HEK293 (cell line): ENCODE measurements at regions not wholly inside any gene's neighbourhood (a gene's known extent, or its start where the extent isn't known, plus 50 kb on each side); places are given as distances from the start of the nearest gene placed in this dataset.

Source experiments
- ATF2 ChIP-seq: fragments of 450-650 bp; formaldehyde crosslinking; IDR thresholded peaks from 2 replicates; pipeline ENCODE4 v1.5.1; 2016; ENCODE audit warnings: missing biosample characterization, missing genetic modification characterization, low read depth
- CTCF ChIP-seq: fragments of 450-650 bp; formaldehyde crosslinking; IDR thresholded peaks from 2 replicates; pipeline ENCODE4 v1.5.1; 2016; ENCODE audit warnings: missing biosample characterization, missing genetic modification characterization
- REPIN1 ChIP-seq: fragments of 450-650 bp; formaldehyde crosslinking; IDR thresholded peaks from 2 replicates; pipeline ENCODE4 v1.5.1; 2017; ENCODE audit warnings: missing biosample characterization, missing genetic modification characterization, low read depth
- ZNF48 ChIP-seq: fragments of 450-650 bp; formaldehyde crosslinking; IDR thresholded peaks from 2 replicates; pipeline ENCODE4 v1.5.1; 2016; ENCODE audit warnings: missing biosample characterization, missing genetic modification characterization
- ZNF585B ChIP-seq: fragments of 450-650 bp; formaldehyde crosslinking; IDR thresholded peaks from 2 replicates; pipeline ENCODE4 v1.5.1; 2016; ENCODE audit warnings: missing biosample characterization, missing genetic modification characterization
- ZNF624 ChIP-seq: fragments of 450-650 bp; formaldehyde crosslinking; IDR thresholded peaks from 2 replicates; pipeline ENCODE4 v1.5.1; 2017; ENCODE audit warnings: missing biosample characterization, missing genetic modification characterization
- ZNF76 ChIP-seq: fragments of 450-650 bp; formaldehyde crosslinking; IDR thresholded peaks from 2 replicates; pipeline ENCODE4; 2016; ENCODE audit warnings: low read depth, missing biosample characterization, missing genetic modification characterization, borderline replicate concordance
- ZSCAN23 ChIP-seq: fragments of 450-650 bp; formaldehyde crosslinking; IDR thresholded peaks from 2 replicates; pipeline ENCODE4 v1.5.1; 2016; ENCODE audit warnings: missing biosample characterization, missing genetic modification characterization

GRCh38 chr4:83910693-83911092 is 374.8 kb downstream of the GPAT3 start:
- no peak for TF ChIP-seq CTCF (tag by site-specific recombination)
- TF ChIP-seq ZNF585B (tag by site-specific recombination), result no peak
- no peak for TF ChIP-seq ZNF624
- TF ChIP-seq ZNF76 (tag by site-specific recombination), result no peak
- TF ChIP-seq REPIN1 (tag by site-specific recombination), result no peak
- TF ChIP-seq ATF2 (tag by site-specific recombination), result no peak
- TF ChIP-seq ZSCAN23 (tag by site-specific recombination), result no peak
- TF ChIP-seq ZNF48 (tag by site-specific recombination), result no peak
